ENCODE measurements at regions not wholly inside any gene's neighbourhood (a gene's known extent, or its start where the extent isn't known, plus 50 kb on each side); places are given as distances from the start of the nearest gene placed in this dataset.

DNA sequence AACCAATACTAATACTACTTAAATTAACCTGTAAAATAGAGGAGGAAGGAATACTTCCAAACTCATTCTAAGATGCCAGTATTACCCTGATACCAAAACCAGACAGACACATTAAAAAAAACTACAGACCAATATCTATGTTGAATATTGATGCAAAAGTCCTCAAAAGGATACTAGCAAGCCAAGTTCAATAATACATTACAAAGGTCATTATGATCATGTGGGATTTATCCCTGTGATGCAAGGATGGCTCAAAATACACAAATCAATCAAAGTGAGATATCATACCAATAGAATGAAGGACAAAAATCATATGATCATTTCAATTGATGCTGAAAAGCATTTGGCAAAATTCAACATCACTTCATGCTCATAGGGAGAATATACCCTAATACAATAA, 97.2 kb upstream of the ATXN7L3B start:
- TF ChIP-seq, protein P1, sequence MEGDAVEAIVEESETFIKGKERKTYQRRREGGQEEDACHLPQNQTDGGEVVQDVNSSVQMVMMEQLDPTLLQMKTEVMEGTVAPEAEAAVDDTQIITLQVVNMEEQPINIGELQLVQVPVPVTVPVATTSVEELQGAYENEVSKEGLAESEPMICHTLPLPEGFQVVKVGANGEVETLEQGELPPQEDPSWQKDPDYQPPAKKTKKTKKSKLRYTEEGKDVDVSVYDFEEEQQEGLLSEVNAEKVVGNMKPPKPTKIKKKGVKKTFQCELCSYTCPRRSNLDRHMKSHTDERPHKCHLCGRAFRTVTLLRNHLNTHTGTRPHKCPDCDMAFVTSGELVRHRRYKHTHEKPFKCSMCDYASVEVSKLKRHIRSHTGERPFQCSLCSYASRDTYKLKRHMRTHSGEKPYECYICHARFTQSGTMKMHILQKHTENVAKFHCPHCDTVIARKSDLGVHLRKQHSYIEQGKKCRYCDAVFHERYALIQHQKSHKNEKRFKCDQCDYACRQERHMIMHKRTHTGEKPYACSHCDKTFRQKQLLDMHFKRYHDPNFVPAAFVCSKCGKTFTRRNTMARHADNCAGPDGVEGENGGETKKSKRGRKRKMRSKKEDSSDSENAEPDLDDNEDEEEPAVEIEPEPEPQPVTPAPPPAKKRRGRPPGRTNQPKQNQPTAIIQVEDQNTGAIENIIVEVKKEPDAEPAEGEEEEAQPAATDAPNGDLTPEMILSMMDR (IDR thresholded peaks at IDR 0.05 in 8 of 11, conservative IDR thresholded peaks at IDR 0.05 in 3 of 11): no peak
- TF ChIP-seq POLR2AphosphoS5 (IDR thresholded peaks at IDR 0.05): no peak

Data from spleen (tissue), 7 donors.